ENCODE measurements at regions not wholly inside any gene's neighbourhood (a gene's known extent, or its start where the extent isn't known, plus 50 kb on each side); places are given as distances from the start of the nearest gene placed in this dataset.

DNA sequence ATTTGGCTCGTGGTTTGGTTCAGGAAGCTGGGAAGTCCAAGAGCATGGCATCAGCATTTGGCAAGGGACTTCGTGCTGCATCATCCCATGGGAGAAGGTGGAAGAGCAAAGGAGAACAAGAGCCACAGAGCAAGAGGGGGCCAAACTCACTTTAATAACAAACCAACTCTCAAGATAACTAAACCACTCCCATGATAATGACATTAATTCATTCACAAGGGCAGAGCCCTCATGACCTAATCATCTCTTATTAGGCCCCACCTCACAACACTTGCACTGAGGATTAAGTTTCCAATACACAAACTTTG is 113.4 kb upstream of the ATXN3L start:
- TF ChIP-seq CTCF (IDR thresholded peaks at IDR 0.05) (no peak), POLR2A (IDR thresholded peaks at IDR 0.05) (no peak), POLR2AphosphoS5 (IDR thresholded peaks at IDR 0.05) (no peak)
